ENCODE measurements at regions not wholly inside any gene's neighbourhood (a gene's known extent, or its start where the extent isn't known, plus 50 kb on each side); places are given as distances from the start of the nearest gene placed in this dataset.

- H2AFZ ChIP-seq (ENCODE audit: insufficient read depth, low read length, poor library complexity) = no peak overlapping the region
- H4K12ac ChIP-seq (ENCODE audit: low read depth, low read length) = no peak overlapping the region
- no peaks in the 10 kb centered on the region for H3K4me1 ChIP-seq (ENCODE audit: control insufficient read depth in 1 of 2, insufficient read depth in 2 of 2, low read length in 2 of 2)
- H3K23ac ChIP-seq (ENCODE audit: low read length) = no peak overlapping the region
- no peaks in the 10 kb centered on the region for H3K79me2 ChIP-seq (ENCODE audit: control insufficient read depth, insufficient read depth, low read length, poor library complexity)
- no peaks in the 10 kb centered on the region for H3K27me3 ChIP-seq (ENCODE audit: insufficient read depth, low read length)
- H2BK5ac ChIP-seq (ENCODE audit: low read depth, low read length, poor library complexity) = no peak overlapping the region
- H3K14ac ChIP-seq (ENCODE audit: low read length) = no peak overlapping the region
- H3K9me3 ChIP-seq (ENCODE audit: insufficient read depth, low read depth, low read length) = no peaks in the 10 kb centered on the region
- no CpG with 5 or more reads among the region's 3 CpGs for WGBS (ENCODE audit: extremely low coverage, insufficient coverage, insufficient read length)
- H4K91ac ChIP-seq (ENCODE audit: low read depth, low read length) = no peak overlapping the region
- H3K36me3 ChIP-seq (ENCODE audit: control insufficient read depth in 1 of 2, insufficient read depth in 2 of 2, low read length in 2 of 2) = no peaks in the 10 kb centered on the region
- no peak overlapping the region for H3K18ac ChIP-seq (ENCODE audit: low read length)
- H3K4me3 ChIP-seq (ENCODE audit: low read depth, low read length) = no peak overlapping the region
- no peak overlapping the region for H2AK5ac ChIP-seq (ENCODE audit: low read length)
- no peak overlapping the region for H2BK12ac ChIP-seq (ENCODE audit: low read length)
- no peak overlapping the region for H3K4me2 ChIP-seq (ENCODE audit: low read length)
- no peaks in the 10 kb centered on the region for H3K79me1 ChIP-seq (ENCODE audit: low read length)
- H2BK120ac ChIP-seq (ENCODE audit: insufficient read depth, low read length, poor library complexity) = no peak overlapping the region
- no peak overlapping the region for H3K9ac ChIP-seq (ENCODE audit: low read length)
- H4K8ac ChIP-seq (ENCODE audit: low read depth, low read length) = no peak overlapping the region
- no peak overlapping the region for H3K4ac ChIP-seq (ENCODE audit: low read depth, low read length)
- no peak overlapping the region for H3K27ac ChIP-seq (ENCODE audit: low read depth, low read length)
- DNase-seq = peak; percentile 15 to 45
Observed at GRCh38 chr5:152218694-152219093, 186.4 kb downstream of the NMUR2 start.

- no peak overlapping the region for H3K4ac ChIP-seq (ENCODE audit: low read depth, low read length)
- no peaks in the 10 kb centered on the region for H3K79me1 ChIP-seq (ENCODE audit: low read length)
- H2AK5ac ChIP-seq (ENCODE audit: low read length) = no peak overlapping the region
- no peaks in the 10 kb centered on the region for H3K27me3 ChIP-seq (ENCODE audit: insufficient read depth, low read length)
- H4K12ac ChIP-seq (ENCODE audit: low read depth, low read length) = no peak overlapping the region
- no peak overlapping the region for H3K9ac ChIP-seq (ENCODE audit: low read length)
- H3K27ac ChIP-seq (ENCODE audit: low read depth, low read length) = no peak overlapping the region
- no peak overlapping the region for H2BK5ac ChIP-seq (ENCODE audit: low read depth, low read length, poor library complexity)
- no peak overlapping the region for H3K14ac ChIP-seq (ENCODE audit: low read length)
- no peaks in the 10 kb centered on the region for H3K36me3 ChIP-seq (ENCODE audit: control insufficient read depth in 1 of 2, insufficient read depth in 2 of 2, low read length in 2 of 2)
- no peak overlapping the region for H2BK12ac ChIP-seq (ENCODE audit: low read length)
- no peaks in the 10 kb centered on the region for H3K4me1 ChIP-seq (ENCODE audit: control insufficient read depth in 1 of 2, insufficient read depth in 2 of 2, low read length in 2 of 2)
- no peaks in the 10 kb centered on the region for H3K9me3 ChIP-seq (ENCODE audit: insufficient read depth, low read depth, low read length)
- H2BK120ac ChIP-seq (ENCODE audit: insufficient read depth, low read length, poor library complexity) = no peak overlapping the region
- H2AFZ ChIP-seq (ENCODE audit: insufficient read depth, low read length, poor library complexity) = no peak overlapping the region
- no peak overlapping the region for H4K91ac ChIP-seq (ENCODE audit: low read depth, low read length)
- H4K8ac ChIP-seq (ENCODE audit: low read depth, low read length) = no peak overlapping the region
- H3K23ac ChIP-seq (ENCODE audit: low read length) = no peak overlapping the region
- DNase-seq = no peak
- no peak overlapping the region for H3K4me3 ChIP-seq (ENCODE audit: low read depth, low read length)
- no peak overlapping the region for H3K18ac ChIP-seq (ENCODE audit: low read length)
- no CpG with 5 or more reads among the region's 1 CpG for WGBS (ENCODE audit: extremely low coverage, insufficient coverage, insufficient read length)
- H3K4me2 ChIP-seq (ENCODE audit: low read length) = no peak overlapping the region
- H3K79me2 ChIP-seq (ENCODE audit: control insufficient read depth, insufficient read depth, low read length, poor library complexity) = no peaks in the 10 kb centered on the region
Observed at GRCh38 chr5:152205804-152206203, 199.3 kb downstream of the NMUR2 start.

DNA sequence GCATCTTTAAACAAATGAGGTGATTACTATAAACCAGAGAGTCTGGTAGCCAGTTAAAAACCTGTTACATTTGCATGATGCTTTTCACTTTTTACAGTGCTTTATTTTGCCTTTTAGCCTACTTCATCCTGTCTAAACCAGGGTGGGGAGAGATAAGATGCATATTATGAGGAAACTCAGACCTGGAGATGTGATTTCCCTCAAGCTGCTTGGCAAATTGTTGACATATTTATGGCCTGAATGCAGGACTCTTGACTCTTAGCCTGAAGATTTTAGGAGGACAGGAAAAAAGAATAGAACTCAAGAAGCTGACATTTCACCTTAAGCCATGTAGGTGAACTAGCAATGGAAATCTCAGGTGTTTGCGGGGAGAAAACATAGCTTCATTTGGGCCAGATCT lies 202.8 kb downstream of the NMUR2 start:
- Histone ChIP-seq H3K79me2 (ENCODE audit: control insufficient read depth, insufficient read depth, low read length, poor library complexity) (no peaks in the 10 kb centered on the region), H2AK5ac (ENCODE audit: low read length) (no peak overlapping the region), H4K8ac (ENCODE audit: low read depth, low read length) (no peak overlapping the region), H3K27me3 (ENCODE audit: insufficient read depth, low read length) (no peaks in the 10 kb centered on the region), H3K79me1 (ENCODE audit: low read length) (no peaks in the 10 kb centered on the region), H4K12ac (ENCODE audit: low read depth, low read length) (no peak overlapping the region), H2AFZ (ENCODE audit: insufficient read depth, low read length, poor library complexity) (no peak overlapping the region), H3K4me2 (ENCODE audit: low read length) (no peak overlapping the region), H3K4me3 (ENCODE audit: low read depth, low read length) (no peak overlapping the region), H3K14ac (ENCODE audit: low read length) (no peak overlapping the region), H3K4me1 (ENCODE audit: control insufficient read depth in 1 of 2, insufficient read depth in 2 of 2, low read length in 2 of 2) (no peaks in the 10 kb centered on the region), H3K27ac (ENCODE audit: low read depth, low read length) (no peak overlapping the region), H3K36me3 (ENCODE audit: control insufficient read depth in 1 of 2, insufficient read depth in 2 of 2, low read length in 2 of 2) (no peaks in the 10 kb centered on the region), H2BK120ac (ENCODE audit: insufficient read depth, low read length, poor library complexity) (no peak overlapping the region), H2BK12ac (ENCODE audit: low read length) (no peak overlapping the region), H3K18ac (ENCODE audit: low read length) (no peak overlapping the region), H4K91ac (ENCODE audit: low read depth, low read length) (no peak overlapping the region), H2BK5ac (ENCODE audit: low read depth, low read length, poor library complexity) (no peak overlapping the region), H3K9me3 (ENCODE audit: insufficient read depth, low read depth, low read length) (no peaks in the 10 kb centered on the region), H3K4ac (ENCODE audit: low read depth, low read length) (no peak overlapping the region), H3K9ac (ENCODE audit: low read length) (no peak overlapping the region), H3K23ac (ENCODE audit: low read length) (no peak overlapping the region)
- peak; percentile 58 to 78 for DNase-seq
- no CpG with 5 or more reads among the region's 1 CpG for WGBS (ENCODE audit: extremely low coverage, insufficient coverage, insufficient read length)

- Histone ChIP-seq H2AFZ (ENCODE audit: insufficient read depth, low read length, poor library complexity) (no peak overlapping the region), H3K9me3 (ENCODE audit: insufficient read depth, low read depth, low read length) (no peaks in the 10 kb centered on the region), H2AK5ac (ENCODE audit: low read length) (no peak overlapping the region), H4K91ac (ENCODE audit: low read depth, low read length) (no peak overlapping the region), H2BK5ac (ENCODE audit: low read depth, low read length, poor library complexity) (no peak overlapping the region), H3K36me3 (ENCODE audit: control insufficient read depth in 1 of 2, insufficient read depth in 2 of 2, low read length in 2 of 2) (no peaks in the 10 kb centered on the region), H2BK120ac (ENCODE audit: insufficient read depth, low read length, poor library complexity) (no peak overlapping the region), H2BK12ac (ENCODE audit: low read length) (no peak overlapping the region), H3K4me3 (ENCODE audit: low read depth, low read length) (no peak overlapping the region), H3K79me2 (ENCODE audit: control insufficient read depth, insufficient read depth, low read length, poor library complexity) (no peaks in the 10 kb centered on the region), H4K8ac (ENCODE audit: low read depth, low read length) (no peak overlapping the region), H3K18ac (ENCODE audit: low read length) (no peak overlapping the region), H3K23ac (ENCODE audit: low read length) (no peak overlapping the region), H3K4me1 (ENCODE audit: control insufficient read depth in 1 of 2, insufficient read depth in 2 of 2, low read length in 2 of 2) (no peaks in the 10 kb centered on the region), H3K9ac (ENCODE audit: low read length) (no peak overlapping the region), H3K27ac (ENCODE audit: low read depth, low read length) (no peak overlapping the region), H4K12ac (ENCODE audit: low read depth, low read length) (no peak overlapping the region), H3K14ac (ENCODE audit: low read length) (no peak overlapping the region), H3K4ac (ENCODE audit: low read depth, low read length) (no peak overlapping the region), H3K4me2 (ENCODE audit: low read length) (no peak overlapping the region), H3K27me3 (ENCODE audit: insufficient read depth, low read length) (no peaks in the 10 kb centered on the region), H3K79me1 (ENCODE audit: low read length) (no peaks in the 10 kb centered on the region)
- DNase-seq = peak; percentile 37 to 79
Observed at GRCh38 chr5:152193391-152194107, 211.5 kb downstream of the NMUR2 start.

Data from trophoblast cell (in vitro differentiated cells and primary cell).